HCT116 (cell line): ENCODE measurements at regions not wholly inside any gene's neighbourhood (a gene's known extent, or its start where the extent isn't known, plus 50 kb on each side); places are given as distances from the start of the nearest gene placed in this dataset.

Experiments used
- CEBPB ChIP-seq: IDR thresholded peaks from 2 replicates; pipeline ENCODE4 v1.6.1; 2012; ENCODE audit warnings: low read depth
- EGR1 ChIP-seq: IDR thresholded peaks from 2 replicates; pipeline ENCODE4 v1.6.1; 2012; ENCODE audit warnings: low read depth
- EZH2phosphoT487 ChIP-seq: fragments of 200-600 bp; IDR thresholded peaks from 2 replicates; pipeline ENCODE4 v1.6.1; 2018; ENCODE audit warnings: antibody characterized with exemption, borderline replicate concordance
- FOSL1 ChIP-seq: IDR thresholded peaks from 2 replicates; pipeline ENCODE4 v1.6.1; 2012; ENCODE audit warnings: low read depth
- JUND ChIP-seq: IDR thresholded peaks from 2 replicates; pipeline ENCODE4 v1.6.1; 2012
- POLR2A ChIP-seq: IDR thresholded peaks from 2 replicates; pipeline ENCODE4 v1.7.0; 2011; ENCODE audit warnings: borderline replicate concordance; ENCODE audit not compliant: insufficient read depth, insufficient read length; ENCODE audit errors: extremely low read depth
- POLR2AphosphoS5 ChIP-seq: IDR thresholded peaks from 2 replicates; pipeline ENCODE4 v1.6.1; 2011; ENCODE audit warnings: mild to moderate bottlenecking, low read depth, low read length, moderate library complexity
- RAD21 ChIP-seq: IDR thresholded peaks from 2 replicates; pipeline ENCODE4 v1.6.1; 2012; ENCODE audit warnings: low read depth, mild to moderate bottlenecking
- TCF7L2 ChIP-seq: IDR thresholded peaks from 2 replicates; pipeline ENCODE4 v1.7.0; 2011; ENCODE audit warnings: borderline replicate concordance, inconsistent platforms; ENCODE audit not compliant: insufficient read depth, insufficient read length; ENCODE audit errors: extremely low read depth
- YY1 ChIP-seq: IDR thresholded peaks from 2 replicates; pipeline ENCODE4 v1.6.1; 2011; ENCODE audit warnings: low read length, low read depth, moderate library complexity, mild to moderate bottlenecking; ENCODE audit not compliant: insufficient replicate concordance; ENCODE audit errors: extremely low read depth
- ZNF274 ChIP-seq: fragments of 200-500 bp; sonication (Bioruptor generic); IDR thresholded peaks from 2 replicates; pipeline ENCODE4 v1.6.1; 2014; ENCODE audit warnings: mild to moderate bottlenecking, low read depth, low read length, inconsistent platforms
- TF ChIP-seq, protein P1 (sequence below), 3 experiments: fragments of 200-600 bp in 1 of 3; sonication (generic) in 1 of 3; IDR thresholded peaks in 2 of 3; conservative IDR thresholded peaks in 1 of 3; 2 replicates each; pipeline ENCODE4 v1.5.1; 2012 to 2017; ENCODE audit warnings: low read depth in 2 of 3, low read length in 2 of 3, antibody characterized with exemption in 1 of 3, borderline replicate concordance in 1 of 3, control low read depth in 1 of 3, mild to moderate bottlenecking in 1 of 3, mixed read lengths in 1 of 3, mixed run types in 1 of 3, moderate library complexity in 1 of 3; ENCODE audit not compliant: insufficient read depth in 1 of 3
- TF ChIP-seq, protein P2 (sequence below): IDR thresholded peaks from 2 replicates; pipeline ENCODE4 v1.6.1; 2011; ENCODE audit warnings: mild to moderate bottlenecking, low read length, moderate library complexity; ENCODE audit not compliant: insufficient replicate concordance; ENCODE audit errors: extremely low read depth
- TF ChIP-seq, protein P3 (sequence below): IDR thresholded peaks from 2 replicates; pipeline ENCODE4 v1.6.1; 2012

DNA sequence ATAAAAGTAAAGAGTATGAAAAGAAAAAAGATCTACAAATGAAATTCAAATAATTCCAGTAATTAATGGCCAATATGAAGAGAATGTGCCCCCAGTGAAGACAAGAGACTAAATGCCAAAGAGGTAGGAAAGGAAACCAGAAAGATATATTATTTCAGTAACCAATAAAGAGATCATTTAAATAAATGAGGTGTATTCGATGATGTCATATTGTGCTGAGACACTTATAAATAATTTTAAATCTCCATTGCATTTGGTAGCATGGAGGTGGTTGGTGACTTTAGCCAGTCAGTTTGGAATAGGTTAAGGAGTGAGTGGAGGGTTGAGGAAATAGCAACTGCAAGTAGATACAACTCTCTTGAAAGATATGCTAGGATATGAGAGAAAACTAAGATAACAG is 417.7 kb upstream of the PTGER4 start:
- TF ChIP-seq YY1 (no peak), ZNF274 (no peak), POLR2AphosphoS5 (no peak), FOSL1 (no peak), JUND (no peak), EGR1 (no peak), POLR2A (no peak), RAD21 (no peak), EZH2phosphoT487 (no peak), TCF7L2 (no peak), CEBPB (no peak)
- TF ChIP-seq, protein P1, sequence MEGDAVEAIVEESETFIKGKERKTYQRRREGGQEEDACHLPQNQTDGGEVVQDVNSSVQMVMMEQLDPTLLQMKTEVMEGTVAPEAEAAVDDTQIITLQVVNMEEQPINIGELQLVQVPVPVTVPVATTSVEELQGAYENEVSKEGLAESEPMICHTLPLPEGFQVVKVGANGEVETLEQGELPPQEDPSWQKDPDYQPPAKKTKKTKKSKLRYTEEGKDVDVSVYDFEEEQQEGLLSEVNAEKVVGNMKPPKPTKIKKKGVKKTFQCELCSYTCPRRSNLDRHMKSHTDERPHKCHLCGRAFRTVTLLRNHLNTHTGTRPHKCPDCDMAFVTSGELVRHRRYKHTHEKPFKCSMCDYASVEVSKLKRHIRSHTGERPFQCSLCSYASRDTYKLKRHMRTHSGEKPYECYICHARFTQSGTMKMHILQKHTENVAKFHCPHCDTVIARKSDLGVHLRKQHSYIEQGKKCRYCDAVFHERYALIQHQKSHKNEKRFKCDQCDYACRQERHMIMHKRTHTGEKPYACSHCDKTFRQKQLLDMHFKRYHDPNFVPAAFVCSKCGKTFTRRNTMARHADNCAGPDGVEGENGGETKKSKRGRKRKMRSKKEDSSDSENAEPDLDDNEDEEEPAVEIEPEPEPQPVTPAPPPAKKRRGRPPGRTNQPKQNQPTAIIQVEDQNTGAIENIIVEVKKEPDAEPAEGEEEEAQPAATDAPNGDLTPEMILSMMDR (IDR thresholded peaks at IDR 0.05 in 2 of 3, conservative IDR thresholded peaks at IDR 0.05 in 1 of 3; ENCODE audit: borderline replicate concordance in 1 of 3, insufficient read depth in 1 of 3, low read depth in 2 of 3, low read length in 2 of 3) = no peak
- TF ChIP-seq, protein P2, sequence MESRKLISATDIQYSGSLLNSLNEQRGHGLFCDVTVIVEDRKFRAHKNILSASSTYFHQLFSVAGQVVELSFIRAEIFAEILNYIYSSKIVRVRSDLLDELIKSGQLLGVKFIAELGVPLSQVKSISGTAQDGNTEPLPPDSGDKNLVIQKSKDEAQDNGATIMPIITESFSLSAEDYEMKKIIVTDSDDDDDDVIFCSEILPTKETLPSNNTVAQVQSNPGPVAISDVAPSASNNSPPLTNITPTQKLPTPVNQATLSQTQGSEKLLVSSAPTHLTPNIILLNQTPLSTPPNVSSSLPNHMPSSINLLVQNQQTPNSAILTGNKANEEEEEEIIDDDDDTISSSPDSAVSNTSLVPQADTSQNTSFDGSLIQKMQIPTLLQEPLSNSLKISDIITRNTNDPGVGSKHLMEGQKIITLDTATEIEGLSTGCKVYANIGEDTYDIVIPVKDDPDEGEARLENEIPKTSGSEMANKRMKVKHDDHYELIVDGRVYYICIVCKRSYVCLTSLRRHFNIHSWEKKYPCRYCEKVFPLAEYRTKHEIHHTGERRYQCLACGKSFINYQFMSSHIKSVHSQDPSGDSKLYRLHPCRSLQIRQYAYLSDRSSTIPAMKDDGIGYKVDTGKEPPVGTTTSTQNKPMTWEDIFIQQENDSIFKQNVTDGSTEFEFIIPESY = no peak
- TF ChIP-seq, protein P3, sequence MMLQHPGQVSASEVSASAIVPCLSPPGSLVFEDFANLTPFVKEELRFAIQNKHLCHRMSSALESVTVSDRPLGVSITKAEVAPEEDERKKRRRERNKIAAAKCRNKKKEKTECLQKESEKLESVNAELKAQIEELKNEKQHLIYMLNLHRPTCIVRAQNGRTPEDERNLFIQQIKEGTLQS = no peak
